Loucy (cell line): ENCODE measurements at regions not wholly inside any gene's neighbourhood (a gene's known extent, or its start where the extent isn't known, plus 50 kb on each side); places are given as distances from the start of the nearest gene placed in this dataset.

ENCODE experiments used
- H2AFZ ChIP-seq: fragments of 200-600 bp; sonication (generic); 2 replicates; pipeline ENCODE4 v1.6.0; 2016; ENCODE audit warnings: antibody characterized with exemption, mild to moderate bottlenecking, low read length, moderate library complexity
- H3F3A ChIP-seq: fragments of 200-600 bp; 2 replicates; pipeline ENCODE4 v1.6.0; 2016; ENCODE audit warnings: antibody characterized with exemption, low read depth, mild to moderate bottlenecking
- H3K27me3 ChIP-seq: fragments of 200-600 bp; sonication (generic); 2 replicates; pipeline ENCODE4 v1.6.1; 2014; ENCODE audit warnings: low read length, mild to moderate bottlenecking; ENCODE audit not compliant: insufficient read depth, poor library complexity, severe bottlenecking
- H3K36me3 ChIP-seq: fragments of 200-600 bp; sonication (generic); 2 replicates; pipeline ENCODE4 v1.6.1; 2016; ENCODE audit warnings: low read length; ENCODE audit not compliant: insufficient read depth
- H3K4me1 ChIP-seq: fragments of 200-600 bp; sonication (generic); 2 replicates; pipeline ENCODE4 v1.5.1; 2014; ENCODE audit warnings: low read length, mild to moderate bottlenecking; ENCODE audit not compliant: insufficient read depth, poor library complexity, severe bottlenecking
- H3K4me2 ChIP-seq: fragments of 200-600 bp; sonication (generic); 2 replicates; pipeline ENCODE4 v1.6.0; 2014; ENCODE audit warnings: antibody characterized with exemption, low read length, low read depth, mild to moderate bottlenecking; ENCODE audit not compliant: poor library complexity, severe bottlenecking
- H3K4me3 ChIP-seq: fragments of 200-600 bp; sonication (generic); 2 replicates; pipeline ENCODE4 v1.5.1; 2014; ENCODE audit warnings: low read length, mild to moderate bottlenecking, mixed read lengths; ENCODE audit not compliant: poor library complexity, severe bottlenecking
- H3K79me2 ChIP-seq: fragments of 200-600 bp; sonication (generic); 2 replicates; pipeline ENCODE4 v1.6.1; 2014; ENCODE audit warnings: low read length; ENCODE audit not compliant: insufficient read depth
- H3K9ac ChIP-seq: fragments of 200-600 bp; sonication (generic); 2 replicates; pipeline ENCODE4 v1.6.0; 2014; ENCODE audit warnings: mild to moderate bottlenecking, low read depth, low read length, moderate library complexity; ENCODE audit not compliant: poor library complexity, severe bottlenecking
- H3K9me2 ChIP-seq: fragments of 200-600 bp; sonication (generic); replicated peaks from 2 replicates; pipeline ENCODE4 v1.6.1; 2016; ENCODE audit warnings: low read depth, low read length, mixed read lengths
- H3K9me3 ChIP-seq: fragments of 200-600 bp; sonication (generic); 2 replicates; pipeline ENCODE4 v1.6.1; 2014; ENCODE audit warnings: mild to moderate bottlenecking, antibody characterized with exemption, low read length, low read depth; ENCODE audit not compliant: insufficient read depth
- H4K20me1 ChIP-seq: fragments of 200-600 bp; sonication (generic); 2 replicates; pipeline ENCODE4 v1.6.0; 2014; ENCODE audit warnings: antibody characterized with exemption, low read length, mild to moderate bottlenecking; ENCODE audit not compliant: insufficient read depth, poor library complexity, severe bottlenecking
- CTCF ChIP-seq: fragments of 200-600 bp; sonication (generic); conservative IDR thresholded peaks from 2 replicates; pipeline ENCODE4 v1.5.1; 2014; ENCODE audit warnings: mild to moderate bottlenecking, antibody characterized with exemption, low read length
- EZH2phosphoT487 ChIP-seq: fragments of 200-600 bp; IDR thresholded peaks from 2 replicates; pipeline ENCODE4 v1.6.1; 2018; ENCODE audit warnings: antibody characterized with exemption, mild to moderate bottlenecking, moderate library complexity, borderline replicate concordance

GRCh38 chr3:35201211-35201610, 438.1 kb upstream of the ARPP21 start:
- Histone ChIP-seq H4K20me1 (no peaks in the 10 kb centered on the region), H3K9ac (no peak overlapping the region), H3K4me2 (no peak overlapping the region), H3F3A (no peaks in the 10 kb centered on the region), H3K9me2 (no peaks in the 10 kb centered on the region), H3K4me3 (no peak overlapping the region), H2AFZ (no peak overlapping the region), H3K36me3 (no peaks in the 10 kb centered on the region), H3K27me3 (no peaks in the 10 kb centered on the region), H3K79me2 (no peaks in the 10 kb centered on the region), H3K9me3 (no peaks in the 10 kb centered on the region), H3K4me1 (no peaks in the 10 kb centered on the region)
- TF ChIP-seq CTCF = no peak
- no peak for TF ChIP-seq EZH2phosphoT487

GRCh38 chr3:35215525-35216500, 423.5 kb upstream of the ARPP21 start:
- Histone ChIP-seq H3K4me3 (no peak overlapping the region), H3K79me2 (no peaks in the 10 kb centered on the region), H3F3A (no peaks in the 10 kb centered on the region), H3K9me3 (no peaks in the 10 kb centered on the region), H3K27me3 (no peaks in the 10 kb centered on the region), H3K4me2 (no peak overlapping the region), H4K20me1 (no peaks in the 10 kb centered on the region), H3K36me3 (no peaks in the 10 kb centered on the region), H3K9ac (no peak overlapping the region), H2AFZ (no peak overlapping the region), H3K4me1 (no peaks in the 10 kb centered on the region), H3K9me2 (no peaks in the 10 kb centered on the region)
- TF ChIP-seq CTCF (no peak), EZH2phosphoT487 (no peak)

GRCh38 chr3:35216501-35217266, 422.6 kb upstream of the ARPP21 start:
- no peaks in the 10 kb centered on the region for H3K36me3 ChIP-seq
- no peaks in the 10 kb centered on the region for H3K9me3 ChIP-seq
- no peaks in the 10 kb centered on the region for H3K4me1 ChIP-seq
- no peaks in the 10 kb centered on the region for H3K79me2 ChIP-seq
- no peak overlapping the region for H3K9ac ChIP-seq
- TF ChIP-seq CTCF (no peak), EZH2phosphoT487 (no peak)
- no peaks in the 10 kb centered on the region for H3K9me2 ChIP-seq
- no peaks in the 10 kb centered on the region for H3F3A ChIP-seq
- H2AFZ ChIP-seq = no peak overlapping the region
- no peaks in the 10 kb centered on the region for H4K20me1 ChIP-seq
- no peaks in the 10 kb centered on the region for H3K27me3 ChIP-seq
- H3K4me3 ChIP-seq = no peak overlapping the region
- H3K4me2 ChIP-seq = no peak overlapping the region
